GM19351 (cell line): ENCODE measurements at regions not wholly inside any gene's neighbourhood (a gene's known extent, or its start where the extent isn't known, plus 50 kb on each side); places are given as distances from the start of the nearest gene placed in this dataset.
"Not testable (repeated sequence)": the region's sequence is repeated elsewhere in the genome, so short reads cannot be mapped to it uniquely, and the experiment has no call there.

Experiments used
- ATAC-seq: cut with Tn5 transposase; IDR thresholded peaks from one replicate; pipeline ENCODE4 v1.9.1; 2021; ENCODE audit warnings: mild to moderate bottlenecking, moderate library complexity; ENCODE audit not compliant: unreplicated experiment

DNA sequence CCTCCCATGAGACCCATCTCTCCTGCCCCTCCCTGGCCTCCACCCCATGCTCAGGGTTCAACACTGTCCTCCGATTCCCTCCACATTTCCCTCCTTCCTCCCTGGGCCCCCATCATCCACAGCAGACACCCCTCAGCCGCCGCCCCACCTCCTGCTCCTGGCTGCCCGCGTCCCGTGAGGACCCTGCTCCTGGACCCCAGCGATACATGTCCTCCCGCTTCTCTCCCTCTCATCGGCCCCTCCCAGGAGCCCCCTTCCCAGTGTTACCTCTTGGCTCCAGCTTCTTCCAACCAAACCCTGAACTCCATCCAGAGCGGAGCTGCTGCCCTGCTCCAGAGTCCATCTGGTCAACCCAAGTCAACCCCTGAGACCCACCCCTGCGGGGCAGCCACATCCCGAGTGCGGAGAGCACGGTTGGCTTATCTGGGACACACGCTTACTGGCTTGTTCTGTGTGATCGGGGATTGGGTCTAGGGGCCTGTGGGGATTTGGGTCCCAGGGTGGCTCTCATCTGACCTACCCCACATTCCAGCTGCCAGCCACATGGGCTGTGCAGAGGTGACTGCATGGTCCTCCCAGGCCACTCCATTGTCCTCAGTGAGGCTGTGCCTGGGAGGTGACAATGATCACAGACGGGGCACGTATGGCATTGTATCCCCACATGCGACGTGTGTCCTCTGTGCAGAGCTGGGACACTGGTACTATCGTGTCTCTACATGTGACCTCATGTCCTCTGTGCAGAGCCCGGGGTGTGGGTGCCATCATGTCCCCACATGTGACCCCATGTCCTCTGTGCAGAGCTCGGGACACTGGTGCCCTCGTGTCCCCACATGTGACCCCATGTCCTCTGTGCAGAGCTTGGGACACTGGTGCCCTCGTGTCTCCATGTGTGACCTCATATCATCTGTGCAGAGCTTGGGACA is 333.6 kb downstream of the ADGRD1 start:
- ATAC-seq = no peak

DNA sequence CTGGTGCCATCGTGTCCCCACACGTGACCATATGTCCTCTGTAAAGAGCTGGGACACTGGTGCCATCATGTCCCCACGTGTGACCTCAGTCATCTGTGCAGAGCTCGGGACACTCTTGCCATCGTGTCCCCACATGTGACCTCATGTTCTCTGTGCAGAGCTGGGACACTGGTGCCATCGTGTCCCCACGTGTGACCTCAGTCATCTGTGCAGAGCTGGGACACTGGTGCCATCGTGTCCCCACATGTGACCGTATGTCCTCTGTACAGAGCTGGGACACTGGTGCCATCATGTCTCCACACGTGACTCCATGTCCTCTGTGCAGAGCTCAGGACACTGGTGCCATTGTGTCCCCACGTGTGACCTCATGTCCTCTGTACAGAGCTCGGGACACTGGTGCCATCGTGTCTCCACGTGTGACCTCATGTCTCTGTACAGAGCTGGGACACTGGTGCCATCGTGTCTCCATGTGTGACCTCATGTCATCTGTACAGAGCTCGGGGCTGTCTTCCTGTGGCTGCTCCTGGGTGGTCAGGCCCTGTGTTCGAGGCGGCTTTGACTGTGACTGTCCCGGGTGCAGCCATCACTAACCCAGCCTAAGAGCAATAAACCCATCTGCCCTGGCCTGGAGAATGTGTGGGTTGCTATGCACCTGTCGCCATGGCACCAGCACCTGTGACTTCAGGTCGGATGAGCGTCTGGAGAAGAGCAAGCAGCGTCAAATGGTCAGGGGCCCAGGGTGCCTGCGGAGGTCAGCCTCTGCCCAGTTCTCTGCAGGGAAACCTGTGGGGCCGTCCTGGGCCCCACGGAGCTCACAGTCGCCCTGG is 334.4 kb downstream of the ADGRD1 start:
- ATAC-seq = no peak

GRCh38 chr12:131288765-131289695 is 335.3 kb downstream of the ADGRD1 start:
- ATAC-seq = not testable (repeated sequence)

DNA sequence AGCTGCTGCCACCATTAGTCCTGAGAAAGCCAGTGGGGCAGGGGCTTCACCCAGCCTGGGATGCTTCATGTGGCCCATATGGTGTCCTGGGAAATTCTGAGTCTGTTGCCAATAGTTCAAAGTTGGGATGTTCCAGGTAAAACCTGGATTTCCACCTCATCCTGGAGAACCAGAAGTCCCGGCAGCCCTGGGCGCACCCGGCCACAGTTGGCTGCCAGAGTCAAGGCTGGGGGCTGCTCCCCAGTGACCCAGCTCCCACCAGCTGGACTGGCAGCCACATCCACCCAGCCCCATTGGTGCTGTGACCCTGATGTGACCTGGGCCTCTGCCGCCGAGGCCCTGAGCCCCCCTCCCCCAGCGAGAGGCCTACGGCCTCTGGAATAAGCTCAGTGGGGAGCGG is 336.1 kb downstream of the ADGRD1 start:
- ATAC-seq = not testable (repeated sequence)

- ATAC-seq = no peak
Observed at GRCh38 chr12:131290255-131290959, 336.7 kb downstream of the ADGRD1 start.

DNA sequence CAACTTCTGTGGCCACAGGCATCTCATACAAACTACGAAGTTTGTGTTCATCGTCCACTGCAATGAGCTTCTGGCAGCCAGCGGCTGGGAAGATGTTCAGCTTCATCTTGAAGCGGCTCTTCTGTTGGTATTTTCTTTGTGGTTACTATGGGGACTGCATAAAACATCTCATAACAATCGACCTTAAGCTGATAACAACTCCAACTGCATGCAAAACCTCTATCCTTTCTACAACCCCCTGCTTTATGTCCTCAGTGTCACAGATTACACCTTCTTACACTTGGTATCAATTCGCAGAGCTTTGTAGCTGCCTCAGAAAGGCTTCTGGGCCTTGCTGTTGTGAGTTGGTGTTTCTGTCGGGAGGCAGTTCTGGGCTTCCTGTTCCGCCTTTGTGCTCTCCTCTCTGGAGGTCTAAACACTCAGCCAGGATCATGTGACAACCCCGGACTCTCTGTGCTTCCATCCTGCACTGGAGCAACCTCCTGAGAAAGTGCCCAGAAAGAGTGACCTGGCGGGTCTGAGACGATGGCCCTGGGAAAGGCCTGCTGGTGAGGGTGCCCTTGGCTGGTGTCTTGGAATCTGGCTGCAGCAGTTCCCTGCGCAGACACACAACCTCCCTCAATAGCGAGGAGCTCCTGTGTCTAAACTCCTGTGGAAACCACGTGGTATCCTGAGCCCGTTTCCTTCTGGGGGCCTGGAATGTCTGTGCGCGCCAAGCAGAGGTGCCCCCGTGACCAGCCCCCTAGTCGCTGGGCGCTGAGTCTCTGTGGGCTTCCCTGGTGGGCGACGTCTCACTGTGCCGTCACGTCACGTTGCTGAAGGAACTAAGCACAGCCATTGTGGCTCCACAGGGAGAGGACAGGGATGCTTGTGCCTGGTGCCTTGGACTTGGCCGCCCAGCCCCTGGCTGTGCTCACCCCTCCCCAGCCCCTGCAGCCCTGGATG is 339.6 kb downstream of the ADGRD1 start:
- not testable (repeated sequence) for ATAC-seq

- not testable (repeated sequence) for ATAC-seq
Observed at GRCh38 chr12:131294716-131295115, 341.0 kb downstream of the ADGRD1 start.

GRCh38 chr12:131295117-131295516 is 341.4 kb downstream of the ADGRD1 start:
- ATAC-seq = not testable (repeated sequence)

GRCh38 chr12:131295559-131295958 is 341.9 kb downstream of the ADGRD1 start:
- ATAC-seq = not testable (repeated sequence)

DNA sequence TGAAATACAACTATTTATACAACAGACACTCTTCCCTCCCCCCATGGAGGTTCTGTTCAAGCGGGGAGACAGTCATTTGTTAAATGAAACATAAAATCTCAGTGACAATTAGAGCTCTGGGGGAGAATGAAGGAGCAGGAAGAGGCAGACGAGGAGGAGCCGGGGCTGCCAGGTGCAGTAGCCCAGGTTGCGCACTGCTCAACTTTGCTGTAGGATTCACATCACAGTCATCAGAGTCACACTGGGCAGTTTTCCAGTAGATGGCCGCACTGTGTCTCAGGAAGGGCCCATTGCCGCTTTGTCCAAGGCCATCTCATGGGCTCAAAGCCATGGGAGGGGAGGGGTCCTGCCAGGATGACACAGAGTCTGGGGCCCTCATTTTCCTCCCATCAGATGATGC is 342.4 kb downstream of the ADGRD1 start:
- not testable (repeated sequence) for ATAC-seq

DNA sequence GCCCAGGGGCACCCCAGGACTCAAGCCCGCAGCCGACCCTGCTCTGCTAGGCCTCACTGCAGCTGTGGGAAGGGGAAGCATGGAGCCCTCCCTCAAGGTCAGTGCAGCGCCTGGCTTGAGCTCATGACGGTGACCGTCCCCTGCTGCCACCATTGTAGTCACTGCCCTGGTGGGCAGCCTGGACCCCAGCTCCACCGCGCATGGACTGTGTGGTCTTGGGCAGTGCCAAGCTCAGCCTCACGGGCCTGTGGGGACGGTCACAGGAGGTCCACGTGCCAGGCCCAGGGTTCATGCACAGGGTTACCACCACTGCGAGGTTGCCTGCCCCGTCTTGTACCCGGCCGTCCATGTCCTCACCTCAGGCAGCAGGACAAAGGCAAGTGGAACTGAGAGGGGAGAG is 342.9 kb downstream of the ADGRD1 start:
- not testable (repeated sequence) for ATAC-seq

- not testable (repeated sequence) for ATAC-seq
Observed at GRCh38 chr12:131298526-131299369, 345.0 kb downstream of the ADGRD1 start.

DNA sequence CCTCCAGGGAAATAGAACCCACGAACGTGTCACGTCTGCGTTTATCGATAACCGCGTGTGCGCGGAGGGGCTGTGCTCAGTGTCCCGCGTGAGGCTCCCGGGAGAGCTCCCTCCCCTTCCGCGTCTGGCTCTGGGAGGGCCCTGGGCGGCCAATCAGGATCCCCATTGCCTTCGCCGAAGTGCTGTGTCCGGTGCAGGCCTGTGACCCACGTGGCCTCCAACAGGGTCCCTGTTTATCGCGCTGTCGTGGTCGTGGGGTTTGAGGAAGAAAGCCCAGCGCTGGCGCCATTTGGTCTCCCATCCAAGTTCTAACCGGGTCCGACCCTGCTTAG is 345.6 kb downstream of the ADGRD1 start:
- not testable (repeated sequence) for ATAC-seq

- ATAC-seq = not testable (repeated sequence)
Observed at GRCh38 chr12:131303576-131303975, 349.9 kb downstream of the ADGRD1 start.

- ATAC-seq = not testable (repeated sequence)
Observed at GRCh38 chr12:131304642-131305041, 350.9 kb downstream of the ADGRD1 start.

GRCh38 chr12:131309700-131310099 is 356.0 kb downstream of the ADGRD1 start:
- ATAC-seq = no peak

- not testable (repeated sequence) for ATAC-seq
Observed at GRCh38 chr12:131310227-131310969, 356.7 kb downstream of the ADGRD1 start.
